ENCODE measurements at regions not wholly inside any gene's neighbourhood (a gene's known extent, or its start where the extent isn't known, plus 50 kb on each side); places are given as distances from the start of the nearest gene placed in this dataset.

DNA sequence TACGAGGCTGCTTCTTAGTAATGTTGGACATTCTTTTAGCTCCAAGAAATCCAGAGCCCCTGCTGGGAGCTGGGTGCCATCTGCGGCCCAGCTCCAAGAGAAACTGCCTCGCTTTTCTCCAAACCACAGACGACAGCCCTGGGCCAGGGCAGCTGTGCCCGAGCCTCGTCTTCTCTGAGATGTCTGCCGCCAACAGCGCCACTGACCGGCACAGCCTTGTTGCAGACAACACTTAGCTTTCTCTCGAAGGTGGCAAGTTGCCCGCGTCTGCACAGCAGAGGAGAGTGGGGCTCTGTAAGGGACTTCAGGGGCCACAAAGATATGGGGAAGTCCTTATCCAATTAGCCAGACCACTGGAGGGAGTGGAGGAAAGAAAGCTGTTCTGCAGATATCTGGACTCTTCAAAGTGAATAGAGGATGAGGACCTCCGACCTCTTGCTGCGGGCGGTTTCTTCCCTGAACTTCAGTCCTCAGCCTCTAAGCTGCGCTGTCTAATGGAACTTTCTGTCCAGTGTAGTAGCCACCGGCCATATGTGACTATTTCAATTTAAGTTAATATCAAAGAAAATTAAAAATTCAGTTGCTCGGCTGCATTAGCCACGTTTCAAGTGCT, 63.9 kb upstream of the DISP3 start:
- no peak for DNase-seq

DNA sequence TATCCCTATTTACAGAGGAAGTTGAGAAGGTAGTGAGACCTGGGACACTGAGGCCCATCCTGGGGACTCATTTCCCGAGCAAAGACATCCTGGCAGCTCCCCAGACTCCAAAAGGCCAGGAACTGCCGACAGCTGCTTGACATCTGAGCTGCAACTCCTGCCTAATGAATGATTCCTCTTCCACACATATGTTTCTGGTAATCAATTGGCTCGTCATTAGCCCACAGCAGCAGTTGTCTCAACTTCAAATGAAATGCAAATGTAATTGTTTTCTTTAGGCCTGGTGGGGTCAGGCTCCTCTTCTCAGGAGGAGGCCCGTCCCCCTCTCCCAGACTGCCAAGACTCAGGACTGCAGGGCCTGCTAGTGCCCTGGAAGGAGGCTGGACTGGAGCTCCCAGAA, 61.8 kb upstream of the DISP3 start:
- no peak for DNase-seq

DNA sequence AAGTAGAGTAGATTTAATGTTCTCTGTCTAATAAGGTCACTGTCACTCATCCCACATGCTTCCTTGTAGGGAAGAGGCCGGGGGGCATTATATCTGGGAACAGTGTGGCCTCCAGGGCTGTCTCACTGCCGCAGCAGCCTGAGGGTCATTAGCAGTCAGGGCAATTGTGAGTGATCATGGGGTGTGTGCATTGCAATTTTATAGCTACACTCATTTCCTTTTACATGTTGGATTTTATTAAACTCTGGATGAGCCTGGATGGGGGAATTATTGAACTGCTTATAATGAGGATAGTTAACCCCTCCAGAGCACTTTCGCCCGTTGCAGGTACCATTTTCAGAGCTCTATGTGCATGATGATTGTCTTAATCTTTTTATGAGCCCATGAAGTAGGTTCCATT, 60.9 kb upstream of the DISP3 start:
- no peak for DNase-seq

DNA sequence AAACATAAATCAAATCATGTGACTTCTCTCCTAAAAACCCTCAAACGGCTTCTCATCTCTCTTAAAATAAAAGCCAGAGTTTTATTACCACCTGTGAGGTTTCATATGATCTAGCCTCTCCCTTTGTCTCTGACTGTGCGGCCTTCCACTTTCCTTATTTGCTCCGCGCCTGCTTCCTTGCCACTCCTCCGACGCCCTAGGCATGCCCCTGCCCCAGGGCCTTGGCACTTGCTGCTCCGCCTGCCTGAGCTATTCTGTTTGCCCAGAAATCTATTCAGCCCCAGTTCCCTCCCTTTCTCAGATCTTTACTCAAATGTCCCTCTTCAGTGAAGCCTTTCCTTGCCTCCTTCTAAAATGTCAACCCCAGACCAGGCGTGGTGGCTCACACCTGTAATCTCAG, 57.5 kb upstream of the DISP3 start:
- no peak for DNase-seq

DNA sequence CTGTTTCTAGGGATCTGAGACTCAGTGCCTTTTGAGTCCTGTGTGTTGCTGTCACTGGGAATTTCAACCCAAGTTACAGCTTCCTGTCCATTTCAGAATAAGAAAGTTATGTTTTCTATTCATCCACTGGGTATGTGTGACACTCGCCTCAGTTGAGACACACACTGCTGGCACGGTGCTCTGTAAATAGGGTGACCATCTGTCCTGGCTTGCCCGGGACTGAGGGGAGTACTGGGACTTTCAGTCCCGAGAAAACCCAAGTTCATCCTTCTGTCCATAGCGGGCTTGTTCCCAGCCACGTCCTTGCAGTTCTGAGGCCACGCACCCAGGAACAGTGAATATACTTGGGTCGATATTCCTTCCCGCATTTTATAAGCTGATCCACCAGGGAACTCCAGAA, 56.3 kb upstream of the DISP3 start:
- DNase-seq: no peak

DNA sequence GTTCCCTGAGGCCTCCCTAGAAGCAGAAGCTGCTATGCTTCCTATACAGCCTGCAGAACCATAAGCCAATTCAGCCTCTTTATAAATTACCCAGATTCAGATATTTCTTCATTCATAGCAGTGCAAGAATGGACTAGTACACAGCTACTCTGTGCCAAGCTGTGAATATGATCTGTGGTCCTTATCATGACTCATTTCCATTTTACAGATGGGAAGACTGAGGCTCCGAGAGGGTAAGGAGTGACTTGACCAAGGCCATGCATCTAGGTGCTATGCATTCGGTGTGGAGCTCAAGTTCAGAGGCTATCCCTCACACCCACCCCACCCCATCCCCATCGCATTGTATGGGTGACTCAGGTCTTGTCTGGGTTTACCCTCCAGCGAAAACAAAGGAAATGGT, 52.3 kb upstream of the DISP3 start:
- DNase-seq: no peak

DNA sequence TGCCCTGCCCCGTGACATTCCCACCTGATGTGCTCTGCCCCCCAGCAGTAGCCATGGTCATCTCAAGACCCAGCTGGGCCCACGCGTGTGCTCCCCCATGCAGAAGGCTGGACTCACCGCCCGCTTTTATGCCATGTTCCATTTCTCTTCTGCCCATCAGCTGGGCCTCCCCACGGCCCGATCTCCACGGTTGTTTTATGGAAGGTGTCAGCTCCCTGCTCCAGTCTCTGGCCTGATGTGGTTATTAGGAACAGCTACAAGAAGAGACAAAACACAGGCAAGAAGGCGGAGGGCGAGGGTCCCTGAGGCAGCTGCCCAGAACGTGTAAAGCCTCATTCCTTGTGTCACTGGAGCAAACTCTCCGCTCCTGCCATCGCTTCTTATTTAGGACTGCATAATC, 50.2 kb upstream of the DISP3 start:
- DNase-seq: no peak
